Endothelial cell of umbilical vein (primary cell): ENCODE measurements at regions not wholly inside any gene's neighbourhood (a gene's known extent, or its start where the extent isn't known, plus 50 kb on each side); places are given as distances from the start of the nearest gene placed in this dataset.

Experiments
- BruUV-seq: library from RNA; stranded (reverse); fragments of 400-500 nt; replicated peaks from 2 replicates; lab custom pipeline; 2021; lab: Mats Ljungman, UMichigan
- CTCF ChIA-PET: fragments of 300-600, 350-600 bp; sonication (Branson Sonifier 250); formaldehyde crosslinking; loops from one replicate; lab custom pipeline; 2021; ENCODE audit warnings: antibody characterized with exemption, inconsistent platforms; lab: Charles Lee
- POLR2A ChIA-PET: fragments of 300-600, 350-600 bp; sonication (Branson Sonifier 250); formaldehyde crosslinking; loops from one replicate; lab custom pipeline; 2021; ENCODE audit warnings: antibody characterized with exemption, inconsistent platforms; lab: Charles Lee
- DNase-seq: peaks from one replicate; pipeline ENCODE4 v3.0.0-alpha.2; 2011; ENCODE audit warnings: low read depth, low spot score
- FAIRE-seq: peaks from 2 replicates; lab custom pipeline; 2011; peaks lifted over from hg19 to GRCh38; lab: Jason Lieb, UNC
- H2AFZ ChIP-seq: 2 replicates; pipeline ENCODE4 v1.6.0; 2012; ENCODE audit warnings: low read depth, low read length, control low read depth, inconsistent platforms
- H3K27ac ChIP-seq: 2 replicates; pipeline ENCODE4 v1.5.1; 2011; ENCODE audit warnings: low read depth, mild to moderate bottlenecking, control low read depth, low read length, moderate library complexity; ENCODE audit not compliant: insufficient read depth
- H3K27me3 ChIP-seq, 2 experiments: 2 replicates each; pipeline versions ENCODE4 v1.6.0 to v1.6.1; 2011; ENCODE audit warnings: low read length in 2 of 2, mixed read lengths in 1 of 2; ENCODE audit not compliant: control insufficient read depth in 2 of 2, insufficient read depth in 2 of 2
- H3K36me3 ChIP-seq, 2 experiments: 2 replicates in 1 of 2; 3 replicates in 1 of 2; pipeline ENCODE4 v1.5.1; 2011; ENCODE audit warnings: low read length in 2 of 2, mild to moderate bottlenecking in 1 of 2, moderate library complexity in 1 of 2; ENCODE audit not compliant: control insufficient read depth in 2 of 2, insufficient read depth in 2 of 2; ENCODE audit errors: extremely low read depth in 1 of 2
- H3K4me1 ChIP-seq: 3 replicates; pipeline ENCODE4 v1.5.1; 2011; ENCODE audit warnings: mild to moderate bottlenecking, low read length; ENCODE audit not compliant: control insufficient read depth, insufficient read depth; ENCODE audit errors: extremely low read depth
- H3K4me2 ChIP-seq: 2 replicates; pipeline ENCODE4 v1.6.1; 2011; ENCODE audit warnings: low read length, control low read depth, mixed read lengths; ENCODE audit not compliant: insufficient read depth
- H3K4me3 ChIP-seq, 3 experiments: fragments of 200-600 bp in 1 of 3; sonication (generic), shearing (Covaris generic) in 1 of 3; replicated peaks in 1 of 3; 2 replicates each; pipeline ENCODE4 v1.5.1; 2011 to 2016; ENCODE audit warnings: control low read depth in 3 of 3, low read length in 3 of 3, mild to moderate bottlenecking in 2 of 3, inconsistent platforms in 1 of 3, low read depth in 1 of 3, moderate library complexity in 1 of 3; ENCODE audit not compliant: insufficient read depth in 1 of 3
- H3K79me2 ChIP-seq: 2 replicates; pipeline ENCODE4 v1.6.0; 2012; ENCODE audit warnings: low read length, inconsistent platforms; ENCODE audit not compliant: control insufficient read depth, insufficient read depth
- H3K9ac ChIP-seq: replicated peaks from 2 replicates; pipeline ENCODE3; 2011; ENCODE audit warnings: low read length, control low read depth; ENCODE audit not compliant: insufficient read depth; ENCODE audit errors: extremely low read depth
- H3K9me1 ChIP-seq: replicated peaks from 3 replicates; pipeline ENCODE4 v1.6.0; 2011; ENCODE audit warnings: mild to moderate bottlenecking, low read length; ENCODE audit not compliant: control insufficient read depth, insufficient read depth; ENCODE audit errors: extremely low read depth
- H3K9me3 ChIP-seq: replicated peaks from 2 replicates; pipeline ENCODE4 v1.5.1; 2012; ENCODE audit warnings: low read length, inconsistent platforms; ENCODE audit not compliant: control insufficient read depth, insufficient read depth
- H4K20me1 ChIP-seq: replicated peaks from 2 replicates; pipeline ENCODE3; 2011; ENCODE audit warnings: mild to moderate bottlenecking, low read length; ENCODE audit not compliant: control insufficient read depth, insufficient read depth; ENCODE audit errors: extremely low read depth
- EZH2 ChIP-seq: IDR thresholded peaks from 2 replicates; pipeline ENCODE4 v1.6.1; 2012; ENCODE audit warnings: borderline replicate concordance, low read depth, mild to moderate bottlenecking, moderate library complexity, low read length, inconsistent platforms; ENCODE audit not compliant: severe bottlenecking
- FOS ChIP-seq: IDR thresholded peaks from 2 replicates; pipeline ENCODE4 v1.6.1; 2011; ENCODE audit warnings: mild to moderate bottlenecking, low read length, moderate library complexity, borderline replicate concordance; ENCODE audit not compliant: insufficient read depth
- GATA2 ChIP-seq: IDR thresholded peaks from 2 replicates; pipeline ENCODE4 v1.7.0; 2011; ENCODE audit warnings: low read depth, mild to moderate bottlenecking, moderate library complexity, mixed read lengths, low read length; ENCODE audit not compliant: insufficient read length, insufficient read depth
- JUN ChIP-seq: IDR thresholded peaks from 2 replicates; pipeline ENCODE4 v1.6.1; 2011; ENCODE audit warnings: borderline replicate concordance, low read depth; ENCODE audit not compliant: insufficient read length, insufficient read depth
- MYC ChIP-seq: IDR thresholded peaks from one replicate; pipeline ENCODE4 v1.6.1; 2011; ENCODE audit warnings: mild to moderate bottlenecking, low read depth, low read length
- POLR2A ChIP-seq: IDR thresholded peaks from 2 replicates; pipeline ENCODE4 v1.6.1; 2012; ENCODE audit warnings: low read depth, mild to moderate bottlenecking, control low read depth, low read length
- POLR2AphosphoS5 ChIP-seq: IDR thresholded peaks from 2 replicates; pipeline ENCODE4 v1.6.1; 2012; ENCODE audit warnings: low read depth, mild to moderate bottlenecking, control low read depth, low read length, moderate library complexity; ENCODE audit not compliant: insufficient read depth
- dilution Hi-C: fragments of 300-500 bp; cut with MboI; formaldehyde crosslinking; loops from one replicate; pipeline ENCODE4 v1.15.0; 2019; ENCODE audit warnings: low sequenced_read_pairs; ENCODE audit not compliant: extremely low pct_ligation_motif_present
- intact Hi-C: fragments of 100-400 bp; cut with micrococcal nuclease; formaldehyde crosslinking; loops from one replicate; pipeline ENCODE4 v1.10.0; 2022
- TF ChIP-seq, protein P1 (sequence below), 2 donors: IDR thresholded peaks; 1 replicate in 1 of 2; 2 replicates in 1 of 2; pipeline ENCODE4 v1.5.1; 2011; ENCODE audit warnings: low read length in 2 of 2, mild to moderate bottlenecking in 2 of 2, moderate library complexity in 2 of 2, control low read depth in 1 of 2, inconsistent platforms in 1 of 2, low read depth in 1 of 2; ENCODE audit not compliant: insufficient read depth in 1 of 2; ENCODE audit errors: extremely low read depth in 1 of 2
- TF ChIP-seq, protein P2 (sequence below): IDR thresholded peaks from 2 replicates; pipeline ENCODE4 v1.6.1; 2011; ENCODE audit not compliant: insufficient read depth, insufficient read length

DNA sequence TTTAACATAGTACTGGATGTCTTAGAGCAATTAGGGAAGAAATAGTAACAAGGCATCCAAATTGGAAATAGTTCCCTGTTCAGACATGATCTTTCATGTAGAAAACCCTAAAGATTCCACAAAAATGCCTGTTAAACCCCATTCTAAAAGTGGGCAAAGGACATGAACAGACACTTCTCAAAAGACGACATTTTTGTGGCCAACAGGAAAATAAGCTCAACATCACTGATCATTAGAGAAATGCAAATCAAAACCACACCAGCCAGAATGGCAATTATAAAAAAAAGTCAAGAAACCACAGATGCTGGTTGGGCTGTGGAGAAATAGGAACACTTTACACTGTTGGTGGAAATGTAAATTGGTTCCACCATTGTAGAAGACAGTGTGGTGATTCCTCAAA lies 109.9 kb upstream of the MOCS1 start:
- no TSS peak for BruUV-seq
- intact Hi-C loops, result no loop called here

DNA sequence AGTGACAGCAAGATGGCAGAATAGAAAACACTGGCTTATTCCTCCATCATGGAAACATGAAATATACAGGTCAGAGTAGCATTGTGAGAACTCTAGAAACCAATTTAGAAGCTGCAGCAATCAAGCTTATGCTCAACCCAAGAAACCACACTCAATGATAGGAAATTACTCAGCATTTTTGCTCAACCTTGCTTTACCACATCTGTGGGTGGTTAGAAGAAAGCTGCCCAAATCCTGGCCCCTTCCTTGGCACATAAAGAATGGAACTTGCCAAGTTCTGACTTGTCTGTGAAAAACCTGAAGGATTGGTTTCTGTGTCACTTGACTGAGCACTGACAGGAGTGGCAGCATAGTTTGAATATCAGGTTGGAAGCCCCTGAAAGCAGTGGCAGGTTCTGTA lies 108.0 kb upstream of the MOCS1 start:
- no peak overlapping the region for H3K4me3 ChIP-seq
- no peak overlapping the region for H3K4me2 ChIP-seq
- H2AFZ ChIP-seq, result no peak overlapping the region
- TF ChIP-seq EZH2 (no peak), POLR2A (no peak), MYC (no peak), GATA2 (no peak), POLR2AphosphoS5 (no peak), FOS (no peak), JUN (no peak)
- TF ChIP-seq, protein P1, sequence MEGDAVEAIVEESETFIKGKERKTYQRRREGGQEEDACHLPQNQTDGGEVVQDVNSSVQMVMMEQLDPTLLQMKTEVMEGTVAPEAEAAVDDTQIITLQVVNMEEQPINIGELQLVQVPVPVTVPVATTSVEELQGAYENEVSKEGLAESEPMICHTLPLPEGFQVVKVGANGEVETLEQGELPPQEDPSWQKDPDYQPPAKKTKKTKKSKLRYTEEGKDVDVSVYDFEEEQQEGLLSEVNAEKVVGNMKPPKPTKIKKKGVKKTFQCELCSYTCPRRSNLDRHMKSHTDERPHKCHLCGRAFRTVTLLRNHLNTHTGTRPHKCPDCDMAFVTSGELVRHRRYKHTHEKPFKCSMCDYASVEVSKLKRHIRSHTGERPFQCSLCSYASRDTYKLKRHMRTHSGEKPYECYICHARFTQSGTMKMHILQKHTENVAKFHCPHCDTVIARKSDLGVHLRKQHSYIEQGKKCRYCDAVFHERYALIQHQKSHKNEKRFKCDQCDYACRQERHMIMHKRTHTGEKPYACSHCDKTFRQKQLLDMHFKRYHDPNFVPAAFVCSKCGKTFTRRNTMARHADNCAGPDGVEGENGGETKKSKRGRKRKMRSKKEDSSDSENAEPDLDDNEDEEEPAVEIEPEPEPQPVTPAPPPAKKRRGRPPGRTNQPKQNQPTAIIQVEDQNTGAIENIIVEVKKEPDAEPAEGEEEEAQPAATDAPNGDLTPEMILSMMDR (IDR thresholded peaks at IDR 0.05; ENCODE audit: extremely low read depth in 1 of 2, insufficient read depth in 1 of 2, low read depth in 1 of 2, low read length in 2 of 2), result no peak
- TF ChIP-seq, protein P2, sequence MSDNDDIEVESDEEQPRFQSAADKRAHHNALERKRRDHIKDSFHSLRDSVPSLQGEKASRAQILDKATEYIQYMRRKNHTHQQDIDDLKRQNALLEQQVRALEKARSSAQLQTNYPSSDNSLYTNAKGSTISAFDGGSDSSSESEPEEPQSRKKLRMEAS, result no peak
- ChIA-PET CTCF (no interaction called here), POLR2A (no interaction called here)
- no peak for FAIRE-seq
- H3K36me3 ChIP-seq, result no peaks in the 10 kb centered on the region
- no TSS peak for BruUV-seq
- no peak for DNase-seq
- H3K9me3 ChIP-seq, result no peaks in the 10 kb centered on the region
- H3K9ac ChIP-seq, result no peak overlapping the region
- dilution Hi-C loops (no loop called here), intact Hi-C loops (no loop called here)
- no peaks in the 10 kb centered on the region for H3K9me1 ChIP-seq
- H3K27ac ChIP-seq, result no peak overlapping the region
- H3K4me1 ChIP-seq, result no peaks in the 10 kb centered on the region
- H4K20me1 ChIP-seq, result no peaks in the 10 kb centered on the region
- no peaks in the 10 kb centered on the region for H3K79me2 ChIP-seq
- H3K27me3 ChIP-seq, result no peaks in the 10 kb centered on the region

More for the DNA sequence above, 109.9 kb upstream of the MOCS1 start:
- Histone ChIP-seq H3K79me2 (no peaks in the 10 kb centered on the region), H3K9me3 (no peaks in the 10 kb centered on the region), H4K20me1 (no peaks in the 10 kb centered on the region), H2AFZ (no peak overlapping the region), H3K9me1 (no peaks in the 10 kb centered on the region), H3K27ac (no peak overlapping the region), H3K4me1 (no peaks in the 10 kb centered on the region), H3K4me2 (no peak overlapping the region), H3K27me3 (no peaks in the 10 kb centered on the region), H3K4me3 (no peak overlapping the region), H3K9ac (no peak overlapping the region), H3K36me3 (no peaks in the 10 kb centered on the region)
- DNase-seq (no peak), FAIRE-seq (no peak)
- dilution Hi-C loops, result no loop called here
- POLR2A ChIA-PET, result no interaction called here
- no peak for TF ChIP-seq JUN
- no peak for TF ChIP-seq MYC
- no peak for TF ChIP-seq POLR2A
- TF ChIP-seq POLR2AphosphoS5, result no peak
- no peak for TF ChIP-seq EZH2
- TF ChIP-seq, protein P2, result no peak
- CTCF ChIA-PET, result no interaction called here
